ENCODE measurements at regions not wholly inside any gene's neighbourhood (a gene's known extent, or its start where the extent isn't known, plus 50 kb on each side); places are given as distances from the start of the nearest gene placed in this dataset.
A peak's percentile ranks its signal among the peaks of the same experiment; 100 is the strongest.
"Not testable (repeated sequence)": the region's sequence is repeated elsewhere in the genome, so short reads cannot be mapped to it uniquely, and the experiment has no call there.

GRCh38 chr11:91066456-91067047 is 843.7 kb upstream of the CHORDC1 start:
- H3K9me3 ChIP-seq = no peaks in the 10 kb centered on the region
- H3K4me3 ChIP-seq (ENCODE audit: low read depth in 2 of 2, low read length in 1 of 2) = no peak overlapping the region
- no peaks in the 10 kb centered on the region for H3F3A ChIP-seq (replicated peaks; ENCODE audit: insufficient read depth)
- CTCF ChIA-PET = no interaction called here
- H3K79me2 ChIP-seq (ENCODE audit: insufficient read depth) = no peaks in the 10 kb centered on the region
- H4K20me1 ChIP-seq (ENCODE audit: insufficient read depth) = no peaks in the 10 kb centered on the region
- no peaks in the 10 kb centered on the region for H3K27me3 ChIP-seq (ENCODE audit: insufficient read depth)
- no peaks in the 10 kb centered on the region for H3K36me3 ChIP-seq (replicated peaks in 1 of 2; ENCODE audit: control insufficient read depth in 1 of 2, insufficient read depth in 2 of 2, low read length in 1 of 2)
- no peak overlapping the region for H3K4me2 ChIP-seq
- peak in 1 of 2 experiments; percentile 57; a peak in 1 of 4 replicates for TF ChIP-seq EP300 (IDR thresholded peaks at IDR 0.05; ENCODE audit: borderline replicate concordance in 1 of 2, low read depth in 1 of 2, low read length in 1 of 2)
- TF ChIP-seq GATA2 (CRISPR knock-in tag; IDR thresholded peaks at IDR 0.05) = peak; percentile 33; the same call in 1 of the 2 replicates
- no peak for TF ChIP-seq JUND (IDR thresholded peaks at IDR 0.05)
- no peak for TF ChIP-seq MXI1 (IDR thresholded peaks at IDR 0.05; ENCODE audit: low read depth, low read length)
- peak; percentile 27; the same call in 1 of the 2 replicates for TF ChIP-seq RCOR1 (IDR thresholded peaks at IDR 0.05; ENCODE audit: low read length)
- 0 out of 2 replicates have a peak, but pooled peaks cover 2% of the 10 kb centered on the region for H3K9me2 ChIP-seq
- H3K4me1 ChIP-seq (ENCODE audit: control insufficient read depth in 1 of 2, insufficient read depth in 2 of 2, low read depth in 1 of 2, low read length in 1 of 2) = no peaks in the 10 kb centered on the region; a peak in 2 of 4 replicates
- WGBS (ENCODE audit: low lambda C conversion rate) = 43% methylated on average over 5 of the region's 5 CpGs
- DNase-seq = peak; percentile 18
- POLR2A ChIA-PET = no interaction called here
- H3K27ac ChIP-seq (ENCODE audit: low read depth in 2 of 2, low read length in 1 of 2) = peak overlapping the region in 1 of 2 experiments; percentile 48; a peak in 2 of 4 replicates
- H3K9ac ChIP-seq = no peak overlapping the region
- H2AFZ ChIP-seq (ENCODE audit: low read depth) = no peak overlapping the region

GRCh38 chr11:91063399-91063798 is 840.5 kb upstream of the CHORDC1 start:
- H3K79me2 ChIP-seq (ENCODE audit: insufficient read depth); CTCF ChIA-PET; H3K4me1 ChIP-seq (ENCODE audit: control insufficient read depth in 1 of 2, insufficient read depth in 2 of 2, low read depth in 1 of 2, low read length in 1 of 2); H3K27me3 ChIP-seq (ENCODE audit: insufficient read depth); H3K4me2 ChIP-seq; H3K27ac ChIP-seq (ENCODE audit: low read depth in 2 of 2, low read length in 1 of 2); H3F3A ChIP-seq (replicated peaks; ENCODE audit: insufficient read depth); H3K9me2 ChIP-seq; POLR2A ChIA-PET; H3K4me3 ChIP-seq (ENCODE audit: low read depth in 2 of 2, low read length in 1 of 2); DNase-seq; H3K36me3 ChIP-seq (replicated peaks in 1 of 2; ENCODE audit: control insufficient read depth in 1 of 2, insufficient read depth in 2 of 2, low read length in 1 of 2); H3K9me3 ChIP-seq; H3K9ac ChIP-seq; H4K20me1 ChIP-seq (ENCODE audit: insufficient read depth); H2AFZ ChIP-seq (ENCODE audit: low read depth): not testable (repeated sequence)
- 90% methylated on average over 2 of the region's 29 CpGs for WGBS (ENCODE audit: low lambda C conversion rate)

- H3K4me2 ChIP-seq = no peak overlapping the region
- WGBS (ENCODE audit: low lambda C conversion rate) = 73% methylated on average over 2 of the region's 2 CpGs
- ChIA-PET POLR2A (no interaction called here), CTCF (no interaction called here)
- H3F3A ChIP-seq (replicated peaks; ENCODE audit: insufficient read depth) = no peaks in the 10 kb centered on the region
- no peak overlapping the region for H3K27ac ChIP-seq (ENCODE audit: low read depth in 2 of 2, low read length in 1 of 2)
- H3K79me2 ChIP-seq (ENCODE audit: insufficient read depth) = no peaks in the 10 kb centered on the region
- H2AFZ ChIP-seq (ENCODE audit: low read depth) = no peak overlapping the region
- no peaks in the 10 kb centered on the region for H3K9me2 ChIP-seq
- H3K4me3 ChIP-seq (ENCODE audit: low read depth in 2 of 2, low read length in 1 of 2) = no peak overlapping the region
- no peak overlapping the region for H3K9ac ChIP-seq
- no peaks in the 10 kb centered on the region for H3K4me1 ChIP-seq (ENCODE audit: control insufficient read depth in 1 of 2, insufficient read depth in 2 of 2, low read depth in 1 of 2, low read length in 1 of 2)
- no peaks in the 10 kb centered on the region for H3K36me3 ChIP-seq (replicated peaks in 1 of 2; ENCODE audit: control insufficient read depth in 1 of 2, insufficient read depth in 2 of 2, low read length in 1 of 2)
- no peaks in the 10 kb centered on the region for H3K9me3 ChIP-seq
- no peak for TF ChIP-seq ELF1 (IDR thresholded peaks at IDR 0.05)
- TF ChIP-seq GATA2 (CRISPR knock-in tag; IDR thresholded peaks at IDR 0.05) = no peak
- TF ChIP-seq FOXM1 (IDR thresholded peaks at IDR 0.05; ENCODE audit: low read depth) = no peak
- TF ChIP-seq TCF12 (IDR thresholded peaks at IDR 0.05) = no peak
- no peak for TF ChIP-seq JUND (IDR thresholded peaks at IDR 0.05)
- no peak for TF ChIP-seq NFIC (IDR thresholded peaks at IDR 0.05; ENCODE audit: borderline replicate concordance)
- no peak for TF ChIP-seq ZBTB33 (IDR thresholded peaks at IDR 0.05; ENCODE audit: borderline replicate concordance, low read depth)
- no peak for TF ChIP-seq RXRA (IDR thresholded peaks at IDR 0.05; ENCODE audit: borderline replicate concordance, low read depth)
- TF ChIP-seq RFX5 (IDR thresholded peaks at IDR 0.05; ENCODE audit: low read length) = no peak
- no peak for TF ChIP-seq EZH2phosphoT487 (IDR thresholded peaks at IDR 0.05; ENCODE audit: borderline replicate concordance, low read depth)
- no peak for TF ChIP-seq YY1 (IDR thresholded peaks at IDR 0.05; ENCODE audit: low read depth)
- no peak for TF ChIP-seq RAD21 (IDR thresholded peaks at IDR 0.05; ENCODE audit: low read length)
- TF ChIP-seq FOSL2 (IDR thresholded peaks at IDR 0.05; ENCODE audit: borderline replicate concordance, low read depth) = no peak
- no peak for TF ChIP-seq NRF1 (IDR thresholded peaks at IDR 0.05; ENCODE audit: low read depth, low read length)
- no peak for TF ChIP-seq CTCF (IDR thresholded peaks at IDR 0.05)
- DNase-seq = no peak
- H4K20me1 ChIP-seq (ENCODE audit: insufficient read depth) = no peaks in the 10 kb centered on the region
- no peaks in the 10 kb centered on the region for H3K27me3 ChIP-seq (ENCODE audit: insufficient read depth)
Observed at GRCh38 chr11:91047882-91048281, 825.0 kb upstream of the CHORDC1 start.

All from SK-N-SH (cell line).